PFSK-1 (cell line): ENCODE measurements at regions not wholly inside any gene's neighbourhood (a gene's known extent, or its start where the extent isn't known, plus 50 kb on each side); places are given as distances from the start of the nearest gene placed in this dataset.

Source experiments
- FOXP2 ChIP-seq: optimal IDR thresholded peaks from 2 replicates; pipeline ENCODE3; 2011; ENCODE audit warnings: borderline replicate concordance, control low read depth, inconsistent platforms; ENCODE audit not compliant: insufficient read depth; ENCODE audit errors: extremely low read length, extremely low read depth
- POLR2AphosphoS5 ChIP-seq: IDR thresholded peaks from 2 replicates; pipeline ENCODE4 v1.6.1; 2012; ENCODE audit warnings: low read depth, mild to moderate bottlenecking, control low read depth, low read length, moderate library complexity
- REST ChIP-seq, 2 experiments: IDR thresholded peaks; 2 replicates each; pipeline versions ENCODE4 v1.6.1 to v1.8.0; 2011 to 2012; ENCODE audit warnings: low read depth in 2 of 2, low read length in 2 of 2, control low read depth in 1 of 2, inconsistent platforms in 1 of 2, mild to moderate bottlenecking in 1 of 2, moderate library complexity in 1 of 2; ENCODE audit not compliant: insufficient read depth in 1 of 2
- SIN3A ChIP-seq: IDR thresholded peaks from 2 replicates; pipeline ENCODE4 v1.6.1; 2012; ENCODE audit warnings: mild to moderate bottlenecking, low read length, moderate library complexity, borderline replicate concordance; ENCODE audit not compliant: insufficient read depth
- TAF1 ChIP-seq: IDR thresholded peaks from 2 replicates; pipeline ENCODE4 v1.6.1; 2012; ENCODE audit warnings: low read length, control low read depth, borderline replicate concordance; ENCODE audit not compliant: insufficient read depth

- TF ChIP-seq TAF1: no peak
- no peak for TF ChIP-seq FOXP2
- TF ChIP-seq SIN3A: no peak
- no peak for TF ChIP-seq REST (IDR thresholded peaks at IDR 0.05; ENCODE audit: insufficient read depth in 1 of 2, low read depth in 2 of 2, low read length in 2 of 2)
- TF ChIP-seq POLR2AphosphoS5: no peak
Measured at GRCh38 chr13:88592105-88592504, 920.9 kb downstream of the SLITRK5 start.

- no peak for TF ChIP-seq POLR2AphosphoS5
- TF ChIP-seq REST (IDR thresholded peaks at IDR 0.05; ENCODE audit: insufficient read depth in 1 of 2, low read depth in 2 of 2, low read length in 2 of 2): no peak
- TF ChIP-seq FOXP2: no peak
- TF ChIP-seq TAF1: no peak
- no peak for TF ChIP-seq SIN3A
Measured at GRCh38 chr13:88601949-88602348, 930.8 kb downstream of the SLITRK5 start.

- TF ChIP-seq REST (IDR thresholded peaks at IDR 0.05; ENCODE audit: insufficient read depth in 1 of 2, low read depth in 2 of 2, low read length in 2 of 2) (no peak), FOXP2 (no peak), SIN3A (no peak), POLR2AphosphoS5 (no peak), TAF1 (no peak)
Measured at GRCh38 chr13:88602786-88603777, 931.9 kb downstream of the SLITRK5 start.

GRCh38 chr13:88617176-88617575, 946.0 kb downstream of the SLITRK5 start:
- no peak for TF ChIP-seq FOXP2
- TF ChIP-seq POLR2AphosphoS5: no peak

GRCh38 chr13:88622362-88622973, 951.3 kb downstream of the SLITRK5 start:
- no peak for TF ChIP-seq SIN3A
- TF ChIP-seq FOXP2: no peak
- TF ChIP-seq REST (IDR thresholded peaks at IDR 0.05; ENCODE audit: insufficient read depth in 1 of 2, low read depth in 2 of 2, low read length in 2 of 2): no peak
- TF ChIP-seq TAF1: no peak
- no peak for TF ChIP-seq POLR2AphosphoS5
